ENCODE measurements at regions not wholly inside any gene's neighbourhood (a gene's known extent, or its start where the extent isn't known, plus 50 kb on each side); places are given as distances from the start of the nearest gene placed in this dataset.

DNA sequence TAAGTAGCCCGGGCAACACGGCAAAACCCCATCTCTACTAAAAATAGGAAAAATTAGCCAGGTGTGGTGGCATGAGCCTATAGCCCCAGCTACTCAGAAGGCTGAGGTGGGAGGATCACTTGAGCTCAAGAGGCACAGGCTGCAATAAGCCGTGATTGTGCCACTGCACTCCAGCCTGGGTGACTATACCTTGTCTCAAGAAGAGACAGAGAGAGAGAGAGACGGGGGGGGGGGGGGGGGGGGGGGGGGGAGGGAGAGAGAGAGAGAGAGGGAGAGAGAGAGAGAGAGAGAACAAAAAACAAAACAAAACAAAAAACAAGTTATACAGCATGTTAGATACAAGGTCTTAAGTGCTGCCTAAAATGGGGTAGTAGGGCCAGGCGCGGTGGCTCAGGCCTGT lies 77.8 kb upstream of the ZNF281 start:
- DNase-seq (ENCODE audit: extremely low read depth in 1 of 4, low spot score in 3 of 4) (no peak), ATAC-seq (no peak), FAIRE-seq (no peak)
- CTCF ChIA-PET (ENCODE audit: low intra/inter-chr PET ratio) = interaction anchor here (1.0 to 2.2 kb wide), 2 partner anchors 208 to 226 kb away, joined by 3 to 15 read pairs; no protein-coding TSS in a partner anchor
- Histone ChIP-seq H4K20me1 (replicated peaks; ENCODE audit: control insufficient read depth, insufficient read depth, low read length) (no peaks in the 10 kb centered on the region), H3K4me2 (ENCODE audit: insufficient read depth, low read length) (no peak overlapping the region), H3K27ac (ENCODE audit: extremely low read depth, low read depth, low read length) (no peak overlapping the region), H3K9me1 (ENCODE audit: control insufficient read depth, insufficient read depth, low read length) (no peaks in the 10 kb centered on the region), H3K79me2 (ENCODE audit: control insufficient read depth, insufficient read depth, low read length) (no peaks in the 10 kb centered on the region), H2AFZ (ENCODE audit: low read depth, low read length) (no peak overlapping the region), H3K9ac (ENCODE audit: insufficient read depth in 1 of 2, low read depth in 2 of 2, low read length in 2 of 2) (no peak overlapping the region), H3K27me3 (ENCODE audit: control insufficient read depth in 2 of 2, insufficient read depth in 2 of 2, low read length in 2 of 2) (peaks cover 17 to 33% of the 10 kb centered on the region in 2 experiments), H3K4me3 (no peak overlapping the region), H3K4me1 (replicated peaks in 1 of 2; ENCODE audit: control insufficient read depth in 2 of 2, insufficient read depth in 2 of 2, low read length in 2 of 2) (no peaks in the 10 kb centered on the region), H3K36me3 (ENCODE audit: control insufficient read depth, insufficient read depth, low read length) (no peaks in the 10 kb centered on the region), H3K9me3 (replicated peaks; ENCODE audit: control insufficient read depth, insufficient read depth, low read depth, low read length) (no peaks in the 10 kb centered on the region)
- in situ Hi-C loops (cut with MboI) = loop anchor here (10.0 to 25.0 kb wide), 2 partner anchors 200 to 803 kb away; no protein-coding TSS in a partner anchor
- WGBS (ENCODE audit: insufficient coverage, low coverage, missing lambda C conversion rate) = 13% methylated on average over 3 of the region's 6 CpGs
- POLR2A ChIA-PET = interaction anchor here (0.6 kb wide), 1 partner anchor 23 kb away, joined by 3 read pairs; no protein-coding TSS in a partner anchor
- no TSS peak for BruUV-seq (replicated peaks)
- intact Hi-C loops (cut with micrococcal nuclease) = loop anchor here (1.0 to 10.0 kb wide), 5 partner anchors 120 to 804 kb away; no protein-coding TSS in a partner anchor
- TF ChIP-seq NCOA1 (IDR thresholded peaks at IDR 0.05; ENCODE audit: low read depth) = no peak
- peak in 1 of 2 experiments; percentile 20; a peak in 1 of 4 replicates for TF ChIP-seq KDM1A (IDR thresholded peaks at IDR 0.05)
- TF ChIP-seq CBX2 (IDR thresholded peaks at IDR 0.05; ENCODE audit: insufficient read depth, low read length, poor library complexity, severe bottlenecking) = no peak
- TF ChIP-seq, protein P1, sequence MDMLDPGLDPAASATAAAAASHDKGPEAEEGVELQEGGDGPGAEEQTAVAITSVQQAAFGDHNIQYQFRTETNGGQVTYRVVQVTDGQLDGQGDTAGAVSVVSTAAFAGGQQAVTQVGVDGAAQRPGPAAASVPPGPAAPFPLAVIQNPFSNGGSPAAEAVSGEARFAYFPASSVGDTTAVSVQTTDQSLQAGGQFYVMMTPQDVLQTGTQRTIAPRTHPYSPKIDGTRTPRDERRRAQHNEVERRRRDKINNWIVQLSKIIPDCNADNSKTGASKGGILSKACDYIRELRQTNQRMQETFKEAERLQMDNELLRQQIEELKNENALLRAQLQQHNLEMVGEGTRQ (CRISPR knock-in tag; IDR thresholded peaks at IDR 0.05) = no peak
- TF ChIP-seq, protein P2, sequence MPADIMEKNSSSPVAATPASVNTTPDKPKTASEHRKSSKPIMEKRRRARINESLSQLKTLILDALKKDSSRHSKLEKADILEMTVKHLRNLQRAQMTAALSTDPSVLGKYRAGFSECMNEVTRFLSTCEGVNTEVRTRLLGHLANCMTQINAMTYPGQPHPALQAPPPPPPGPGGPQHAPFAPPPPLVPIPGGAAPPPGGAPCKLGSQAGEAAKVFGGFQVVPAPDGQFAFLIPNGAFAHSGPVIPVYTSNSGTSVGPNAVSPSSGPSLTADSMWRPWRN (IDR thresholded peaks at IDR 0.05; ENCODE audit: low read depth) = no peak
- TF ChIP-seq, protein P3, sequence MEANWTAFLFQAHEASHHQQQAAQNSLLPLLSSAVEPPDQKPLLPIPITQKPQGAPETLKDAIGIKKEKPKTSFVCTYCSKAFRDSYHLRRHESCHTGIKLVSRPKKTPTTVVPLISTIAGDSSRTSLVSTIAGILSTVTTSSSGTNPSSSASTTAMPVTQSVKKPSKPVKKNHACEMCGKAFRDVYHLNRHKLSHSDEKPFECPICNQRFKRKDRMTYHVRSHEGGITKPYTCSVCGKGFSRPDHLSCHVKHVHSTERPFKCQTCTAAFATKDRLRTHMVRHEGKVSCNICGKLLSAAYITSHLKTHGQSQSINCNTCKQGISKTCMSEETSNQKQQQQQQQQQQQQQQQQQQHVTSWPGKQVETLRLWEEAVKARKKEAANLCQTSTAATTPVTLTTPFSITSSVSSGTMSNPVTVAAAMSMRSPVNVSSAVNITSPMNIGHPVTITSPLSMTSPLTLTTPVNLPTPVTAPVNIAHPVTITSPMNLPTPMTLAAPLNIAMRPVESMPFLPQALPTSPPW (CRISPR knock-in tag; IDR thresholded peaks at IDR 0.05) = peak; percentile 38
- no peak for TF ChIP-seq KLF13 (tag; IDR thresholded peaks at IDR 0.05; ENCODE audit: borderline replicate concordance, low read depth)

All from K562 (cell line).